ENCODE measurements at regions not wholly inside any gene's neighbourhood (a gene's known extent, or its start where the extent isn't known, plus 50 kb on each side); places are given as distances from the start of the nearest gene placed in this dataset.

- DNase-seq = no peak
- Histone ChIP-seq H3K4me1 (ENCODE audit: control extremely low read depth in 1 of 4, control insufficient read depth in 4 of 4, insufficient read depth in 4 of 4, low read length in 3 of 4) (no peaks in the 10 kb centered on the region), H3K4me3 (ENCODE audit: control insufficient read depth in 1 of 7, extremely low read depth in 1 of 7, insufficient read depth in 4 of 7, low read depth in 2 of 7, low read length in 6 of 7) (no peak overlapping the region), H3K36me3 (ENCODE audit: control insufficient read depth in 4 of 4, insufficient read depth in 4 of 4, low read length in 3 of 4) (no peaks in the 10 kb centered on the region), H3K27ac (ENCODE audit: insufficient read depth in 1 of 2, low read depth in 1 of 2, low read length in 2 of 2, poor library complexity in 1 of 2, severe bottlenecking in 2 of 2) (no peak overlapping the region), H3K9me3 (ENCODE audit: control extremely low read depth in 1 of 5, control insufficient read depth in 4 of 5, insufficient read depth in 2 of 5, low read depth in 1 of 5, low read length in 4 of 5) (no peaks in the 10 kb centered on the region), H3K27me3 (replicated peaks in 2 of 5; ENCODE audit: control insufficient read depth in 4 of 5, insufficient read depth in 5 of 5, low read length in 4 of 5) (no peaks in the 10 kb centered on the region)
- ChIA-PET POLR2A (interaction anchor here (0.5 kb wide), 1 partner anchor 133 kb away, joined by 4 read pairs; no protein-coding TSS in a partner anchor), CTCF (no interaction called here)
Observed at GRCh38 chr2:146220957-146221356, 1623.9 kb upstream of the ACVR2A start.

- H3K4me3 ChIP-seq (ENCODE audit: control insufficient read depth in 1 of 7, extremely low read depth in 1 of 7, insufficient read depth in 4 of 7, low read depth in 2 of 7, low read length in 6 of 7) = no peak overlapping the region
- H3K36me3 ChIP-seq (ENCODE audit: control insufficient read depth in 4 of 4, insufficient read depth in 4 of 4, low read length in 3 of 4) = no peaks in the 10 kb centered on the region
- no peak overlapping the region for H3K27ac ChIP-seq (ENCODE audit: insufficient read depth in 1 of 2, low read depth in 1 of 2, low read length in 2 of 2, poor library complexity in 1 of 2, severe bottlenecking in 2 of 2)
- H3K27me3 ChIP-seq (replicated peaks in 2 of 5; ENCODE audit: control insufficient read depth in 4 of 5, insufficient read depth in 5 of 5, low read length in 4 of 5) = no peaks in the 10 kb centered on the region
- DNase-seq = no peak
- H3K9me3 ChIP-seq (ENCODE audit: control extremely low read depth in 1 of 5, control insufficient read depth in 4 of 5, insufficient read depth in 2 of 5, low read depth in 1 of 5, low read length in 4 of 5) = no peaks in the 10 kb centered on the region
- CTCF ChIA-PET = no interaction called here
- POLR2A ChIA-PET = no interaction called here
- H3K4me1 ChIP-seq (ENCODE audit: control extremely low read depth in 1 of 4, control insufficient read depth in 4 of 4, insufficient read depth in 4 of 4, low read length in 3 of 4) = no peaks in the 10 kb centered on the region
- WGBS (ENCODE audit: insufficient coverage) = 100% methylated on average over 2 of the region's 2 CpGs
Observed at GRCh38 chr2:146214394-146214929, 1630.4 kb upstream of the ACVR2A start.

GRCh38 chr2:146213674-146214073 is 1631.2 kb upstream of the ACVR2A start:
- Histone ChIP-seq H3K36me3 (ENCODE audit: control insufficient read depth in 4 of 4, insufficient read depth in 4 of 4, low read length in 3 of 4) (no peaks in the 10 kb centered on the region), H3K4me3 (ENCODE audit: control insufficient read depth in 1 of 7, extremely low read depth in 1 of 7, insufficient read depth in 4 of 7, low read depth in 2 of 7, low read length in 6 of 7) (no peak overlapping the region), H3K27ac (ENCODE audit: insufficient read depth in 1 of 2, low read depth in 1 of 2, low read length in 2 of 2, poor library complexity in 1 of 2, severe bottlenecking in 2 of 2) (no peak overlapping the region), H3K27me3 (replicated peaks in 2 of 5; ENCODE audit: control insufficient read depth in 4 of 5, insufficient read depth in 5 of 5, low read length in 4 of 5) (no peaks in the 10 kb centered on the region), H3K4me1 (ENCODE audit: control extremely low read depth in 1 of 4, control insufficient read depth in 4 of 4, insufficient read depth in 4 of 4, low read length in 3 of 4) (no peaks in the 10 kb centered on the region), H3K9me3 (ENCODE audit: control extremely low read depth in 1 of 5, control insufficient read depth in 4 of 5, insufficient read depth in 2 of 5, low read depth in 1 of 5, low read length in 4 of 5) (no peaks in the 10 kb centered on the region)
- DNase-seq = no peak
- ChIA-PET POLR2A (no interaction called here), CTCF (no interaction called here)

- H3K36me3 ChIP-seq (ENCODE audit: control insufficient read depth in 4 of 4, insufficient read depth in 4 of 4, low read length in 3 of 4) = no peaks in the 10 kb centered on the region
- H3K9me3 ChIP-seq (ENCODE audit: control extremely low read depth in 1 of 5, control insufficient read depth in 4 of 5, insufficient read depth in 2 of 5, low read depth in 1 of 5, low read length in 4 of 5) = no peaks in the 10 kb centered on the region
- ChIA-PET POLR2A (no interaction called here), CTCF (no interaction called here)
- H3K27ac ChIP-seq (ENCODE audit: insufficient read depth in 1 of 2, low read depth in 1 of 2, low read length in 2 of 2, poor library complexity in 1 of 2, severe bottlenecking in 2 of 2) = no peak overlapping the region
- H3K4me1 ChIP-seq (ENCODE audit: control extremely low read depth in 1 of 4, control insufficient read depth in 4 of 4, insufficient read depth in 4 of 4, low read length in 3 of 4) = no peaks in the 10 kb centered on the region
- DNase-seq = no peak
- H3K27me3 ChIP-seq (replicated peaks in 2 of 5; ENCODE audit: control insufficient read depth in 4 of 5, insufficient read depth in 5 of 5, low read length in 4 of 5) = no peaks in the 10 kb centered on the region
- H3K4me3 ChIP-seq (ENCODE audit: control insufficient read depth in 1 of 7, extremely low read depth in 1 of 7, insufficient read depth in 4 of 7, low read depth in 2 of 7, low read length in 6 of 7) = no peak overlapping the region
- 100% methylated on average over 2 of the region's 4 CpGs for WGBS (ENCODE audit: insufficient coverage)
Observed at GRCh38 chr2:146212602-146213001, 1632.2 kb upstream of the ACVR2A start.

GRCh38 chr2:146209842-146210275 is 1635.0 kb upstream of the ACVR2A start:
- POLR2A ChIA-PET = no interaction called here
- CTCF ChIA-PET = no interaction called here
- 100% methylated on average over 3 of the region's 3 CpGs for WGBS (ENCODE audit: insufficient coverage)

GRCh38 chr2:146207901-146208300 is 1636.9 kb upstream of the ACVR2A start:
- 100% methylated on average over 1 of the region's 3 CpGs for WGBS (ENCODE audit: insufficient coverage)
- no peaks in the 10 kb centered on the region for H3K4me1 ChIP-seq (ENCODE audit: control extremely low read depth in 1 of 4, control insufficient read depth in 4 of 4, insufficient read depth in 4 of 4, low read length in 3 of 4)
- no peaks in the 10 kb centered on the region for H3K27me3 ChIP-seq (replicated peaks in 2 of 5; ENCODE audit: control insufficient read depth in 4 of 5, insufficient read depth in 5 of 5, low read length in 4 of 5)
- H3K4me3 ChIP-seq (ENCODE audit: control insufficient read depth in 1 of 7, extremely low read depth in 1 of 7, insufficient read depth in 4 of 7, low read depth in 2 of 7, low read length in 6 of 7) = no peak overlapping the region
- ChIA-PET POLR2A (no interaction called here), CTCF (no interaction called here)
- H3K9me3 ChIP-seq (ENCODE audit: control extremely low read depth in 1 of 5, control insufficient read depth in 4 of 5, insufficient read depth in 2 of 5, low read depth in 1 of 5, low read length in 4 of 5) = no peaks in the 10 kb centered on the region
- DNase-seq = no peak
- H3K36me3 ChIP-seq (ENCODE audit: control insufficient read depth in 4 of 4, insufficient read depth in 4 of 4, low read length in 3 of 4) = no peaks in the 10 kb centered on the region
- no peak overlapping the region for H3K27ac ChIP-seq (ENCODE audit: insufficient read depth in 1 of 2, low read depth in 1 of 2, low read length in 2 of 2, poor library complexity in 1 of 2, severe bottlenecking in 2 of 2)

More at GRCh38 chr2:146209842-146210275, 1635.0 kb upstream of the ACVR2A start:
- DNase-seq = no peak
- no peaks in the 10 kb centered on the region for H3K9me3 ChIP-seq (ENCODE audit: control extremely low read depth in 1 of 5, control insufficient read depth in 4 of 5, insufficient read depth in 2 of 5, low read depth in 1 of 5, low read length in 4 of 5)
- H3K4me3 ChIP-seq (ENCODE audit: control insufficient read depth in 1 of 7, extremely low read depth in 1 of 7, insufficient read depth in 4 of 7, low read depth in 2 of 7, low read length in 6 of 7) = no peak overlapping the region
- no peak overlapping the region for H3K27ac ChIP-seq (ENCODE audit: insufficient read depth in 1 of 2, low read depth in 1 of 2, low read length in 2 of 2, poor library complexity in 1 of 2, severe bottlenecking in 2 of 2)
- no peaks in the 10 kb centered on the region for H3K27me3 ChIP-seq (replicated peaks in 2 of 5; ENCODE audit: control insufficient read depth in 4 of 5, insufficient read depth in 5 of 5, low read length in 4 of 5)
- H3K36me3 ChIP-seq (ENCODE audit: control insufficient read depth in 4 of 4, insufficient read depth in 4 of 4, low read length in 3 of 4) = no peaks in the 10 kb centered on the region
- no peaks in the 10 kb centered on the region for H3K4me1 ChIP-seq (ENCODE audit: control extremely low read depth in 1 of 4, control insufficient read depth in 4 of 4, insufficient read depth in 4 of 4, low read length in 3 of 4)

GRCh38 chr2:146207417-146207816 is 1637.4 kb upstream of the ACVR2A start:
- DNase-seq = no peak

More at GRCh38 chr2:146207417-146207816, 1637.4 kb upstream of the ACVR2A start:
- Histone ChIP-seq H3K9me3 (ENCODE audit: control extremely low read depth in 1 of 5, control insufficient read depth in 4 of 5, insufficient read depth in 2 of 5, low read depth in 1 of 5, low read length in 4 of 5) (no peaks in the 10 kb centered on the region), H3K4me1 (ENCODE audit: control extremely low read depth in 1 of 4, control insufficient read depth in 4 of 4, insufficient read depth in 4 of 4, low read length in 3 of 4) (no peaks in the 10 kb centered on the region), H3K27me3 (replicated peaks in 2 of 5; ENCODE audit: control insufficient read depth in 4 of 5, insufficient read depth in 5 of 5, low read length in 4 of 5) (no peaks in the 10 kb centered on the region), H3K36me3 (ENCODE audit: control insufficient read depth in 4 of 4, insufficient read depth in 4 of 4, low read length in 3 of 4) (no peaks in the 10 kb centered on the region), H3K4me3 (ENCODE audit: control insufficient read depth in 1 of 7, extremely low read depth in 1 of 7, insufficient read depth in 4 of 7, low read depth in 2 of 7, low read length in 6 of 7) (no peak overlapping the region), H3K27ac (ENCODE audit: insufficient read depth in 1 of 2, low read depth in 1 of 2, low read length in 2 of 2, poor library complexity in 1 of 2, severe bottlenecking in 2 of 2) (no peak overlapping the region)
- CTCF ChIA-PET = no interaction called here
- POLR2A ChIA-PET = no interaction called here
- WGBS (ENCODE audit: insufficient coverage) = no CpG with 5 or more reads among the region's 1 CpG

All from common myeloid progenitor, CD34-positive (primary cell).